NCI-H2029 treated with DMSO at 0.1 percent for 48 hours (cell line): ENCODE measurements at regions not wholly inside any gene's neighbourhood (a gene's known extent, or its start where the extent isn't known, plus 50 kb on each side); places are given as distances from the start of the nearest gene placed in this dataset.

Source experiments
- DNase-seq: peaks from one replicate; lab custom pipeline; 2025; lab: John Stamatoyannopoulos, UW

DNA sequence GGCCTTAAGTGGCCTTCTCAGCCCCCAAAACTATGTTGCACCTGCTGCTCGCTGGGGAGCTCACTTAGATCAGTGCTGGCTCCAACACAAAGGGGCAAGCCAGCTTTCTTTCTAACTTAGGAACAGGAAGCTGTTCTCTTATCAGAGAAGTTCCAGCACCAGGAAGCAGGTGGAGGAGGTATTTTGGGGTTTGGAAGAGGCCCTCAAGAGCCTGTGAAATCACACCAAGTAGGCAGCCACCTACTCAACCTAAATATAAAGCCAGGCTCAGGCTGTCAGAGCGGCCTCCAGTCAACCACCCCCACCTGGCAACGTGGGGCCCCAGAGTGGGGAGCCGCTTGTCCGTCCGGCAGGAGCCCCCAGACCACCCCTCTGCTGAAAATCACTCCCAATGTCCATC is 152.8 kb downstream of the OLFM1 start:
- DNase-seq, result no peak

DNA sequence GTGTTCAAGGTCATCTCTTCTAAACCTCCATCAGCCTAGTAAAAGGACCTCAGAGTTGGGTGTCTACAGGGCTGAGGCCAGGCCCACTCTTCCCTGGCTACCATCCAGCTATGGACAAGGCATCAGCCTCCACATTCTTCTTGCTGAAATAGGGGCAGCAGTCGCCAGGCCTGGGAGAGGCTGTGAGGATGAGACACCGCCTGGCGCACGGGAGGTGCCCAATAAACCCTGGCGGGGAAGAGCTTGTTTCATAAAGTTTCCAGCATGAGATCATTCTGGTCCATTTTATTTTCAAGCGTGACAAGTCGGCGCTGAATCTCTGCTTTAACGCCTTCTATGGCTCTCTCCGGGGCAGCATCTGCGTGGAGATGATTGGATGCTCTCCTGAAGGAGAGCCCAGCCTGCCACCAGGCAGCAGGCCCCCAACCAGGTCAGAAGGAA is 153.4 kb downstream of the OLFM1 start:
- no peak for DNase-seq

DNA sequence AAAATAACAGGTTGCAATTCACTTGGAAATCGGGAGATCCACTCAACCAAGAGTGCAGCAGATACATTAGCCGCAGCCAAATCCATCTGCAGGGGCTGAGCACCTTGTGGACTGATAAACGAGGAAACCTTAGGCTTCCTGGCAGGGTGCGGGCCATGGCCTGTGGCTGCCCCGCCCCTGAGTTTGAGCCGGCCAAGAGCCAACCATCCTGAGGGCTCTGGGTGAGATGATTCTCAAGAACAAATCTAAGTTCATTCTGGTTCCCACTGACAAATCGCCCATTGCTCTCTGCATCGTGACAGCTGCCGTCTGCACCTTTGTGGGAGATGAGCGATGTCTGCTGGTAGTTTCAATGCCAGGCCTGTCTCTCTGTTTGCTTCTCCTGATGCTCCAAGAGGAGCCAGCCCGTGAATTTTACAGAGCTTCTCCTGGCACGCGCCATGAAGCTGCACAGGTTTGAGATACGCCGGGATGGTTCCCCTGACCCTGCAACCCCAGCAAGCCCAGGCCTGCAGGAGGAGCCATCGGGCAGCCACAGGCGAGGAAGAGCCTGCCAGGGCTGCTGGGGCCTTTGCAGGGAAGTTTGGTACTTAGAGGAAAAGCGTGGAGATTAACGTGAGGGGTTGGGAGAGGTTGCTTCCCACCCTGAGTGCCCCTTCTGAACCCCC is 154.0 kb downstream of the OLFM1 start:
- DNase-seq, result no peak

DNA sequence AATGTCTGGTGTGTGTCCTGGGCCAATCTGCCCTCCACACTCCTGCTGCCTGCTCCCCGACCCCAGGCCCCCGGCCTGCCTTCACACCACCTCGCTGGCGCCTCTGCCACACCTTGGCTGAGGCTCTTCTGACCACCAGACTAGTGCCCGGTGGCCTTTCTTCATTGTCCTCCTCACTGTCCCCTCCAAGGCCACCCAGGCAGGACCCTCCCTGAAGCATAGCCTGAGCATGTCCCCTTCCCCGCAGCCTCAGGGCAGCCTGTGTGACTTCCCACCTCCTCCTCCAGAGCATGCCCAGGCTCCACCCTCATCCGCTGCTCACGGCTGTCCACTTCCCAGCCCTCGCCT is 154.6 kb downstream of the OLFM1 start:
- DNase-seq, result no peak

DNA sequence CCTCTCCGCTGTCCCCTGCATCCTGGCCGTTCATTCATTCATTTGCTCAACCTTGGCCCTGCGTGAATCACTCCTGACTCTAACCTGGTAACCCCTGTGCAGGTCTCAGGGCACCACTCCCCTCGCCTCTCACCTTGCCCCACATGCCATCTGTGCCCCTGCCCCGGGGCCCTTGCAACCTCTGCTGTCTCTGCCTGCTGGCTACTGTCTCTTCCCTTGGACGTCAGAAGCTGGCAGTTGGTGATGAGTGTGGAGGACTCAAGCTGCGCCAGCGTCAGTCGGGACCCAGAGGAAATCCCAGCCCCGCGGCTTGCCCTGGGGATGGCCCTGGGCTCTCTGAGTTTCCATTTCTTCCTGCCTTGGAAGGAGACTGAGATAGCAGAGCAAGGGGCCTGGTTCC is 154.9 kb downstream of the OLFM1 start:
- no peak for DNase-seq

DNA sequence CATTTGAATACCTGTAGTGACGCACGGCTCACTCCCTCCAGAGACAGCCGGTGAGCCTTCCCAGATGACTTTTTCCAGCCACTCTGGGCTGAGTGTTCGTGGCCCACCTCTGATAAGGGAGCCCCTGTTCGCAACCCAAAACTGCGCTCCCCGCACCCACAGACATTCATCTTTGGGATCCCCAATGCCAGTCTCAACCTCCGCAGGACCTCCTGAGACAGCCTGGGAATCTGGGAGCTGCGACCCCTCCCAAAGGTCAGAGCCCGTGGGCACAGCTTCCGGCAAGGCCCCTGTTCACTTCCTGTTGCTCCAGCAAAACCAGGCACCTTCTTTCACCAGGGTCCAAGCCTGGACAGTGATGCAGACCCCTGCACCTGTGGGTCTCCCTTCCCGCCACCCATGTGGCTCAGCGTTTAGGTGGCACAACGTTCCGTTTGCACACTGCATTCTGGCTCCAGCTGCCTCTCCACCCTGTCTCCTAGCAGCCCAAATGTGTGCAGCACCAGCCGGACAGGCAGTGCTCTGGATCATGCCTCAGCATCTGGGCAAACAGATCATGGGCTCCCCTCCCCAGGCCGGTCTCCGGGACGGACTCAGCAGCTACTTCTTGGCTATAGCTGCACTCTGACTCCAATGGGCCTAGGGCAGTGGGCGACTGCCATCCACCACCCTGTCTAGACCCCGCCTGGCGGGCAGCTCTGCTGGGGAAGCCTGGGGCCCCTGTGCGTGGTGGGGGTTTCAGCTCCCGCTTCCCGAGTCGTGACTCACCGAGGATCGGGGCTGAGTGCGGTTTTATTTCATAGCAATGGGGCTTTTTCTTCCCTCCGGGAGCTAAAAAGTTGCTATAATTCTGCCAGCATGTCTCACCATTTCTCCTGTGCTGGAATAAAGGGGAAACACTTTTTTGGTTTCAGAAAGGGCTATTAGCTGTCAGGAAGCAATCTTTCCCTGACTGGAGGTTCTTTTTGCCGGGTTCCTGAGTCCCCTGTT is 156.0 kb downstream of the OLFM1 start:
- no peak for DNase-seq

- no peak for DNase-seq
These were observed 157.1 kb downstream of the OLFM1 start for GRCh38 chr9:135244271-135245221.

DNA sequence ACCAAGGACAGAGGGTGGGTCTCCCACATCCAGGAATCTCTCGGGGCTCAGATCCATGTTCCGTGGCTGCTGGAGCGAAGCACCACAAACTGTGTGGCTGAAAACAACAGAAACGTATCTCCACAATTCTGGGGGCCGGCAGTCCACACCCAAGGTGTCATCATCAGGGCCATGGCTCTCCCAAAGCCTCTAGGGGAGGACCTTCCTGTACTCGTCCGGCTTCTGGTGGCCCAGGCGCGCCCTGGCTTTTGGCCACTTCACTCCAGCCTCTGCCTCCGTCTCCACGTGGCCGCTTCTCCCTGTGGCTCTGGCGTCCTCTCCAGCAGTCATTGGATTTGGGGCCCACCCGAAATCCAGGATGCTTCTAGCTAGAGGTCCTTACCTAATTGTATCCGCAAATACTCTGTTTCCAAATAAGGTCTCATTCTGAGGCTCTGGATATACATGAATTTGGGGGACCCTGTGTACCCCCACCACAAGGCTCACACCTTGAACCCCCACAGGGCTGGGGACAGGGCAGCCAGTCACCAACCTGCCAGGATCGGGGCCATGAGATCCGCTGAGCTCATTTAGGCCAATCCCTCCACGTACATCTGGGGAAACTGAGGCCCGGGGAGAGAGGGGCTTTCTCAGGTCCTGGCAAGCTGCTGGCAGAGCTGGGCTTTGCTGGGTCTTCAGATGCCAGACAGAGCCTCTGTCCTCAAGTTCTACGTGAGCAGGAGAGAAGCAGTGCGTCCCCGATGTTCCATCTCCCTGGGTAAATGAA is 158.2 kb downstream of the OLFM1 start:
- DNase-seq, result no peak

DNA sequence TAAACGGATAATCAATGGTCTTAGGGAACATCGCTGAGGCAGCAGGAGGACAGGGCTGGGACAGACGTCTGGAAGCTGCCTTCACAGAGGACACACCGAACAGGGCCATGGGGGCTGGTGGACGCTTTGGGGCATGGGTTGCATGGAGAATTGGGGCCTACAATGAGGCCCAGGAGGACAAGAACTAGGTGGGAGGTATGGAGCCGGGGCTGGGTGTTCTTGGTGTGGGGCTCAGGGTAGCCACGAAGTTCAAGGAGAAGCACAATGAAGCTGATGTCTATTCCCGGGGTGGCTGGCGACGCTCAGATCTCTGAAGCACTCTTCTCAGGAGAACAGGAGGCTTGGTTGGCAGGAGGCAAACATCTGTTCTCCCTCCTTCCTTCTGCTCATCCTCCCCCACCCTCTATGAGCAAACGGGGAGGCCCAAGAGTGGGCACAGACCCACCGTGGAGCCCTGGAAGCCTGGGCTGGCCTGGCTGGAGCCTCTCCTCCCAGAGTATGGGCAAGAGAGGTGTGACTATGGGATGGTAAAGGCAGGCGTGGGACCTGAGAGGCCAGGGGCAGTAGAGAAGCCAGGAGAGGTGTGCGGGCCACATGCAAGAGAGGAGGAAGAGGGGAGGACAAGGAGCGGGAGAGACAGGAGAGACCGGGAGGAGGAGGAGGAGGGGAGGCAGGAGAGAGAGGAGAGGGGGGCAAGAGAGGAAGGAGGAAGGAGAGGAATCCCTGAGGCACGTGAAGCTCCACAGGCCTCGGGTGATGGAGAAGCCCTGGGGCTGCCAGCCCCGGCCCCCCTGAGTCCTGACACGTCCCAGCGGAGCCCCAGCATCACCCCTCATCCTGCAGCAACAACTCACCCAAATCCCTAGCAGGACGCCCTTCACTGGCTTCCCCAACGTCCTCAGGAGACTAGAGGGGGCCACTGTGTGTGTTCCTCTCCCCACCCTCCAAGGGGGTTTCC is 159.1 kb downstream of the OLFM1 start:
- DNase-seq, result no peak

DNA sequence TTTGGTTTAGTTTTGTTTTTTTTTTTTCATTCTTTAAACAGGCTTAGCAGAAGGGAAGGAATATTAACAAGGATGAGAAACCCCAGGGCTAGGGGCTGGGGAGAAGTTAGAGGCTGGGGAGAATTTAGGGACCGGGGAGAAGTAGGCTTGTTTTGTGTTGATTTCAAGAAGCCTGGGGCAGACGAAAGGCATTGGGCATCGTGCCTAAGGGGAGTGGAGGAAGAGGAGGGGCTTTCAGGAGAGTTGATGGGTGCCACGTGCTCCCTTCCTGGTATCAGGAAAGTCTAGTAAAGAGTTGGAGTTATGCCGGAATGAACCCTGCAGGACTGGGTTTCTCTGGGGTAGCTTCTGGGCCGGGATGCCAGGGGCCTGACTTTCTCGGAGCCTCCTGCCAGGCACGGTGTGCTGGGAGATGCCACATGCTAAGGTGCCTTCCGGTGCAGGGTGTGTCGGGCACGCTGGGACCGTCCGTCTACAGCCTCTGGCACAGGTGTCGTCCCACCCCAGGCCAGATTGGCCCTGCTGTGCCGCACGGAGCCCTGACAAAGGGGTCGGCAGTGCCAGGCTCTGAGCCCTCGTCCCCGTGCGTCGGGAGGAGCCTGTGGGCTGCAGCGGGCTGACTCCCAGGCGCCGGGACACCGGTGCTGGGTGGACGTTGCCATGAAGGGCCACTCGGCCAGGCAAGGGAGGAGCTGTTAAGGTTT is 159.9 kb downstream of the OLFM1 start:
- DNase-seq, result no peak

GRCh38 chr9:135248111-135248510 is 160.6 kb downstream of the OLFM1 start:
- no peak for DNase-seq

DNA sequence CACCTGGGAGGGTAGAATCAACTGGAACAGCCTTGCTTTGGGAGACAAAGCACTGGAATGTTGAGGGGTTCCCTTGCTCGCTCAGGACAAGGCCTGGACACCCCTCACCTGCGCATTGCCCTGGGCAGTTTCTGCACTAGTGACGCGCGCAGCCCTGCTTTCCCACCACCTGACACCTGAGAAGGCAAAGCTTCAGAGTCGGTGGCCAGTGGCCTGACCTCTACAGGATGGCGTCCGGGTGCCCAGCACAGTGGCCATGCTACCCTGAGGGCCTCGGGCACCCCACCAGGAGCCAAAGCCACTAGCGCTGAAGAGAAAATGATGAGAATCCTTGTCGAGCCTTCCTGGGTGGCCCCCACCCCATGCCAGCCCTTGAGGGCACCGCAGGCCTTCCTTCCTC is 161.3 kb downstream of the OLFM1 start:
- no peak for DNase-seq

DNA sequence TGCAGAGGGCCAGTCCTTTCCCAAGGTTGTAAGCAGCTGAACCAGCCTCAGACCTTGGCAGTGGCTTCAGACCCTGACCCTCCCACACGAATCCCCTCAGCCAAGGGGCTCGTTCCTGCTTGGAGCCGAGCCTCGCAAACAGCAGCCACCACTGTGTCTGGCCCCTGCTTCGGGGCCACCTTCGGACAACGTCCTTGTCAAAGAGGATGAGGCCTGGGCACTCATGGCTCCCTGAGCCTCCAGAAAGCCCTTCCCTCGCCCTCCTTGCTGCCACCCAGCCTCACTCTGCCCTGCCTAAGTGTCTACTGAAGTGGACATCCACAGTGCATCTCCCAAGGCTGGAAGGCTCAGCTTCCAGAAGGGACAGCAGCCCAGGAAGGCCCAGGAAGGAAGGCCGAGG is 161.7 kb downstream of the OLFM1 start:
- DNase-seq, result no peak

- DNase-seq, result no peak
These were observed 162.2 kb downstream of the OLFM1 start for GRCh38 chr9:135249711-135250110.

DNA sequence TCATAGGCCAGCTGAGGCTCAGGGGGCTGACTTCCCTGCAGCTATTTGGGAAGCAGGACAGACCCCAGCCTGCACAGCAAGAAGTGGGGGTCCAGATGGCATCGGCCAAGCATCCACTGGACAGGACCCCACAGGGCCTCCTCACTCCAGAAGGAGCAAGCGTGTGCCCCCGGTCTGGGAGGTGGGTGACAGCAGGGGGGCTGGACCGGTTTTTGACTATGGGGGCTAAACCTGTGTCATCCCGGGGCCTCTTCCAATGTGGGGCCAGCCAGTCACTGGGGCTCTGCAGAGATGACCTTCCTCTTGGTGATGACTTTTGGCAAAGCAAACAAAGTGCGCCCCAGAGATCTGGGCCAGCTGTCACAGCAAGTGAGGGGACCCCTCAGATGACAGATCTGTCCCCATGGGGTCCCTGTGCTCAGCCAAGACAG is 163.9 kb downstream of the OLFM1 start:
- no peak for DNase-seq

GRCh38 chr9:135251996-135252760 is 164.7 kb downstream of the OLFM1 start:
- no peak for DNase-seq

DNA sequence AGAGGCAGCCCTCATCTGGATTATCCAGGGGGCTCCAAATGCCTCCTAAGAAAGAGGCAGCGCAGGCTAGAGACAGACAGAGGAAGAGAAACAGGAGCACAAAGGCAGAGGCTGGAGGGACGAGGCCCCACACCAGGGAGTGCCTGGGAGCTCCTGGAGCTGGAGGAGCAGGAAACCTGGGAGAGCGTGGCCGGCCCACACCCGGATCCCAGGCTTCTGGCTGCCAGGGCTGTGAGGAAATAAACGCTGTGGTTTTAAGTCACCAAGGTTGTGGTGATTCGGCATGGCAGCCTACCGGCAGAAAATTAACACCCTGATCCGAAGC is 165.5 kb downstream of the OLFM1 start:
- no peak for DNase-seq

- DNase-seq, result no peak
These were observed 166.0 kb downstream of the OLFM1 start for GRCh38 chr9:135253305-135254004.
